H54 (cell line): ENCODE measurements at regions not wholly inside any gene's neighbourhood (a gene's known extent, or its start where the extent isn't known, plus 50 kb on each side); places are given as distances from the start of the nearest gene placed in this dataset.

Source experiments
- DNase-seq: peaks from one replicate; pipeline ENCODE4 v3.0.0; 2011; ENCODE audit warnings: low spot score, mixed read lengths; ENCODE audit not compliant: insufficient read length
- FAIRE-seq: peaks from 3 replicates; lab custom pipeline; 2011; peaks lifted over from hg19 to GRCh38; lab: Jason Lieb, UNC
- POLR2A ChIP-seq: IDR thresholded peaks from 2 replicates; pipeline ENCODE4 v1.6.1; 2011; ENCODE audit warnings: low read depth, mild to moderate bottlenecking, low read length

DNA sequence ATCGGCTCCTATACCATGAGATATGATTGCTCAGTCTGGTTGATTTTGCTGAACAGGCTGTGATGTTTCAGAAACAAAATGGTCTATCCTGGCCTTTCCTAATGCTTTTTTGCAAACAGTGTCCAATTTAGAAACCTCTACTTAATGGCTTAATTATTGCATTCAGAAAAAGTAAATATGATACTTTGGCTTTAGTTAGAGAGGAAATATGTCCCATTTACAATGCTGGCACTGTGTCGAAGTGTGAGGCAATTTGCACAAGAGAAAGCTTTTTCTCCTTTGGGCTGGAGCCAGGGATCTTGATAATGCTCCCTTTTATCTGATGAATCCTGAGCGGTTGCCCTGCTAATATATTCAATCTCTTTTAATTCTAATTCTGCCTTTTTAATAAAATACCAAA lies 418.9 kb downstream of the EPHA4 start:
- FAIRE-seq (no peak), DNase-seq (no peak)
- no peak for TF ChIP-seq POLR2A

DNA sequence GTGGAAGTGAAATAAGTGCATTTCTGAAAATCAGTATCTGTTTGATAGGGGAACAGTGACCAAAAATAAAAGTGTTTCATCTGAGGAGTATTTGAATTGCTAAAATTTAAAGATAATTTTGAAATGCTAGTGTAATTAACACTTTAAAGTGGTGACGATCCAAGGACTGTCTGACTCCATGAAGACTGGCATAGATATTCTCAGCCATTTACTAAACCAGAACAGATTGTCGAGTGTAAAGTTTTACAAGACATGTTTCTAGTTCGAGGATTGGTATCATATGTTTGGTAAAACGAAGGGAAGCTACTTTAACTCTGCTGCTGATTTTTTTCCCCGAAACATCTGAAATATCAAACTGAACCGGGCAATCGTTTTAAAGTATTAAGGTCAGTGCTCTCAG lies 417.9 kb downstream of the EPHA4 start:
- DNase-seq (no peak), FAIRE-seq (no peak)
- TF ChIP-seq POLR2A: no peak

DNA sequence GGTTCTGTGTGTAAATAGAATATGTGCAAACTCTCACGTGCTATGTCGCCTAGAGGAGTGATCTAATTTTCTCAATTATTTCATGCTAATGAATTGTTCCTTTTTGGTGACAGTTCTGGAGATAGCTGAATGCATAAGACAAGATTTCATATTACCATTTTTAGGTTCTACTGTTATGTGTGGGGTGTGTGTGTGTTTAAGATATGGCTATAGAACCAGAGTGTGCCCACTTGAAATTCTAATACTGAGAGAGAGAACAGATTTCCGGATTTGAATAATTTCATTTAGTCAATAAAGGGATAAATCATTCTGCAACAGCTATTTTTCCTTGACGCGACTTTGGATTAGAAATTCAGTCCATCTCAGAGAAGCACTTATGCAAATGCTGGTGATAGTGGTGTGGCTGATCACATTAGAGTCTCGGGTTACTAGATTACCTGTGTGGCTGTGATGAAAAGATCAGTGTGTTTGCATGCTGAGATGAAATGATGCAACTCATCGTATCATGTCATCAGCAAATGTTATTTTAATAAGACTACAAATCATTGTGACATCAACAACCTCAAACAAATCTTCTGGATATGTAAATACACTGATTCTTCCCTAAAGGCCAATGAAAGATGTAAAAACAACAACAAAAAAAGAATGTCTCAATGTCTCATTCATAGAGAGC lies 415.9 kb downstream of the EPHA4 start:
- DNase-seq: no peak
- FAIRE-seq: no peak
- no peak for TF ChIP-seq POLR2A

DNA sequence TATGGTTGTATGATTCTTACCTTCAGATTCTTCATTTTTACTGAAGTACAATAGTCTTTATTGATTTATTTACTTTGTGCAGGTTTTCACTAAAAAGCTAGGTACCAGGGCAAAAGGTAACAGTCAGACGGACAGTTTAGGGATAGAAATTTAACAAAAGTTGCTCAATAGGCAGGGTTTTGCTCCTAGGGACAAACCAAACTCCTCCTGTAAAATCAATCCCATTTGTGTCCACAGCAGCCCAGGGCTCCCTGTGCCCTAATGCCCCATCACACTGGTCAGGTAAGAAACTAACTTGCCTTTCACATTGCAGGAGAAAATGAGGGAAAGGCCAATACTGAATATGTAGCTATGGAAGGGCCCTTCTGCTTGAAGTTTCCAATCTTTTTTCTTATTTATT lies 410.9 kb downstream of the EPHA4 start:
- FAIRE-seq: no peak
- no peak for TF ChIP-seq POLR2A
- DNase-seq: no peak

GRCh38 chr2:221166292-221166691 lies 405.8 kb downstream of the EPHA4 start:
- TF ChIP-seq POLR2A: no peak
- no peak for DNase-seq
- FAIRE-seq: no peak

DNA sequence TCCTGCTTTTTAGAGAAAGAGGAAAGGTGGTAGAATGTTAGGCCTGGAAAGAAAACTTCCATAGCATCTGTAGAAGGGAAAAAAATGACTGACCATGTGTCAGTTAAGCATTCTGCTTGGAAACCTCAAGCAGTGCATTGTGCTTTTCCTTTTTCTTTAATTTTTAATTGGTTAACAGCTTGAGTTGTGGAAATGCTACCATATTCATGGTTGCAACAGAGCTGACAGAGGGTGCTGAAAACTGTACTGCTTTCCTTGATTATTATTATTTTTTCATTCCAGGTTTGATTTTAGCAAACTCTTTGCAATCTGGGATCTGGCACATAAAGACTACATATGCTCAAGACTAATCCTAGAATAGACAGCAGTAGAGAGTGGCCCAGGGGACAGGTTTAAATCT lies 404.5 kb downstream of the EPHA4 start:
- no peak for TF ChIP-seq POLR2A
- FAIRE-seq: no peak
- no peak for DNase-seq

DNA sequence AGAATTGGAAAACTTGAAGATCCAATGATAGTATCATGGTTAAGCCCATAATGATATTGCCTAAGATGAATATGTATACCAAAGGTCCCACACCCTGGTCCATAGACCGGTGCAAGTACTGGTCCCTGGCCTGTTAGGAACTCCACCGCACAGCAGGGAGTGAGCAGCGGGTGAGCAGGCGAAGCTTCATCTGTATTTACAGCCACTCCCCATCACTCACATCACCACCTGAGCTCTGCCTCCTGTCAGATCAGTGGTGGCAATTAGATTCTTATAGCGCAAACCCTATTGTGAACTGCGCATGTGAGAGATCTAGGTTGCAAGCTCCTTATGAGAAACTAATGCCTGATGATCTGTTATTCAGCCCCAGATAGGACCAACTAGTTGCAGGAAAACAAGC lies 402.4 kb downstream of the EPHA4 start:
- DNase-seq (no peak), FAIRE-seq (no peak)
- TF ChIP-seq POLR2A: no peak

DNA sequence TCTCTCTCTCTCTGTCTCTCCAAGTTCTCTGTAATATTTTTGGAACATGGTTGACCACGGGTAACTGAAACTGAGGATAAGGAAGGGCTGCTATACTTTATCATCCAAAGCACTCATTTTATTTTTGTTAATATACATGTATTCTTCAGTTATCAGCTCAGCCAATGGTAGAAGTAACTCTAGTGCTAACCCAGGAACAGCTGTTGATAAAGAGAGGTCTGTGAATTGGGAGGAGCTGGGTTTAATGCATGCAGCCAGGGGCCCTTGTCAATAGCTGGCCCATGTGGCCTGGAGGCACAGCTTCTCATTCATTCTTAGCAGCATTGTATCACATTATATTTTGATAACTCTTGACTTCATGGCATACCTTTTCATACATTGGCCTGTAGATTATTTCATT lies 401.6 kb downstream of the EPHA4 start:
- FAIRE-seq (no peak), DNase-seq (no peak)
- TF ChIP-seq POLR2A: no peak

DNA sequence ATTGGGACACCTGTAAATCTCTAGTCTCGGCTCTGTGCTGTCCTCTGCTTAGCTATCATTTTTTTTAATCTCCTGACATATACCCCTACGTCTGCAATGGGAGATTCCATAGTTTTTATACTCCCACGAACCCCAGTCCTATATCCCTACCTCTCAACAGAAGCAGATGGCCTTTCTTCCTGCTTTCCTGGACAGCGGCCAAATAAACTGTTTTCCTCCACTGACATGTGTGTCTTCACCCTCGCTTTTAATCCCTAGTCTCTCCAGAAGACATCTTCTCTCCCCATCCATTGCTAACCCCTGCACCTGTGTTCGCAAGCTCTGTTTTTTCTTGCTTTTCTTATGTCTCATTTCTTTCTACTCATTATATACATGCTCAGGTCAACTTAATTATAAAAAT lies 395.4 kb downstream of the EPHA4 start:
- DNase-seq (no peak), FAIRE-seq (no peak)
- TF ChIP-seq POLR2A: no peak

DNA sequence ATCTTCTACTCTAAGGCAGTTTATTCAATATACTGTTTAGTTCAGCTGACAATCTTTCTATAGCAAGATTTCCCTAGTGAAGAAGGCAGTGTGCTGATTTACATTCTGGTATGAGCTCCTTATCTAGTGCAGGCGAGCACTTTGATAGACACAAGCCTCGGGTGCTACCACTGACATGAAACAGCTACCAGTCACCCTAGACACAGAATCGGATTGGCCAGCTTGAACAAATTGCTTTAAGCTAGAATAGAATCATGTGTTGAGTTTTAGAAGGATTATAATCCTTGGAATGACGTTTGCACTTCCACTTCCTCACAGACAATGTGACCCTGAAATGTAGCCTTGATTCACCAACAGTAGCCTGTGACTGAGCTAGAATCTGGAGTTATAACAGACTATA lies 394.0 kb downstream of the EPHA4 start:
- TF ChIP-seq POLR2A: no peak
- DNase-seq: no peak
- no peak for FAIRE-seq

DNA sequence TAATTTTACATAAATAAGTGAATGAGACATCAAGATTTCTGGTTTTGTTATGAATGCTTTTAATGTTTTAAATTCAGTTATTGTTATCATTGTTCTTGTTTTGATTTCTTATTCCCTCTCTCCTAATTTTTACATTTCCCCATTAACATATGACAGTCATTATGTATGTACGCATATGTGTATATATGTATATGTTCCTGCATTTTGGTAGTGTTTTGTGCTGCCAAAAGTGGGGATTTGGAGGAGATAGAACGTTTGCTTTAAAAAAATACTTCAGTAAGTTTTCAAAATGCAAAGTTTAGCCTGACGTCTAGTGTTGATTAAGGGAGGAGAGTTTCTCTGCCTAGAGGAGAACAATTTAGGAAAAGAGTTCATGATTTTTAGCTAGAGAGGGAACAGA lies 385.2 kb downstream of the EPHA4 start:
- DNase-seq (no peak), FAIRE-seq (no peak)
- no peak for TF ChIP-seq POLR2A

DNA sequence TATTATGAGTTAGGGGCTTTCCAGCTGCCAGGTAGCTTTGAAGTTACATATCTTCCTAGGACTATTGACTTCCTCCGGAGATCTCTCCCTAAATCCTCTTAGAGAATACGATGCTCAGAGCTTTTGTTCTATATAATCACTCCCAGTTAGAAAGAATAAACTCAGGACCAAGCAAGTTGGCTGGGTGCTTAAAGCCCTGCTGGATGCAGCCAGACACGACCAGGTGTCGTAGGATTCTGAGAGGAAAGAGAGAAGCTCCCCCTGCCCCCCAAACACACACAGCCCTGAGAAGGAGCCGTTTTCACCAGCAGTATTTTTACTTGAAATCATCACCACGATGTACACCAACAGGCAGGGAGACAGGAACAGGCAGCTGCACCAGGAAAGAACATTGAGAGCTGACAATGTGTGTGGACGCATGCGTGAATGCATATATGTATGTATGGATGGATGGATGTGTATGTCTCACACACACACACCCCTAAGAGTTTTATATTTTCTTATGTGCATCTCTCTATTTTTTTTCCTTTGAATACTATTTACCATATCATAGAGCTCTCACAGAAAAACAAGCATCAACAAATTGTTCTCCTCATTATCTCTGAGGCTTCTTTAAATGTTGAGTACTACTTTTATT lies 382.6 kb downstream of the EPHA4 start:
- no peak for TF ChIP-seq POLR2A
- DNase-seq (no peak), FAIRE-seq (no peak)

DNA sequence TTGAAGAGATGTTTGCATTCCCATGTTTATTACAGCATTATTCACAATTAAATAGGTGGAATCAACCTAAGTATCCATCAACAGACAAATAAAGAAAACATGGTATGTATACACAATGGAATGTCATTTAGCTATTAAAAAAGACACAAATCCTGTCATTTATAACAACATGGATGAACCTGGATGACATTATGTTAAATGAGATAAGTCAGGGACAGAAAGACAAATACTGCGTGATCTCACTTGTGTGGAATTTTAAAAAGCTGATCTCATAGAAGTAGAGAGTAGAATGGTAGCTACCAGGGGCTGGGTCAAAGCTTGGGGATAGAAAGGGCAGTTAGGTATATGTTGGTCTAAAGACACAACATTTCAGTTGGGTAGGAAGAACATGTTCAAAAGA lies 376.3 kb downstream of the EPHA4 start:
- TF ChIP-seq POLR2A: no peak
- DNase-seq (no peak), FAIRE-seq (peak; percentile 6)

- TF ChIP-seq POLR2A: no peak
- DNase-seq: no peak
- FAIRE-seq: no peak
Observed at GRCh38 chr2:221197225-221197856, 374.8 kb downstream of the EPHA4 start.

DNA sequence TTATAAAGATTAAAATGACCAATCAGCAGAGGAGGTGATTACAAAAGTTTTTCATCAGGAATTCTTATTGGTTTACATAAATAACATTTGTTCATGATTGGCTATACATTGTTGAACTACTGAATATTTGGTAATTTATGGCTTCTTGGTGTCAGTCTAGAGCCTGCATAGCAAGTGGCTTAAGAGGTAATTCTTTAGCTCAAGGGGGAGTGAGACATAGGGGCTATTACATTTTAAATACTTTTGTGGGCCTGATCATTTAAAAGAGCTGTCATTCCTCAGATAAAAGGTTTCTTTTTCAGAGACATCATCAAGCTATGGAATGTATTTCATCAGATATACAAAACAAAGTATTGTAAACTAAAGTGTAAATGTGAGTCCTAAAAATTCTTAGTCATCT lies 373.8 kb downstream of the EPHA4 start:
- no peak for TF ChIP-seq POLR2A
- DNase-seq (no peak), FAIRE-seq (no peak)
